Ishikawa (cell line): ENCODE measurements at regions not wholly inside any gene's neighbourhood (a gene's known extent, or its start where the extent isn't known, plus 50 kb on each side); places are given as distances from the start of the nearest gene placed in this dataset.

Experiments
- CREB1 ChIP-seq: IDR thresholded peaks from 2 replicates; pipeline ENCODE4 v1.6.1; 2012; ENCODE audit warnings: low read depth
- EP300 ChIP-seq: IDR thresholded peaks from 2 replicates; pipeline ENCODE4 v1.6.1; 2012; ENCODE audit warnings: borderline replicate concordance
- FOXM1 ChIP-seq: IDR thresholded peaks from 2 replicates; pipeline ENCODE4 v1.6.1; 2012; ENCODE audit warnings: low read depth, borderline replicate concordance

DNA sequence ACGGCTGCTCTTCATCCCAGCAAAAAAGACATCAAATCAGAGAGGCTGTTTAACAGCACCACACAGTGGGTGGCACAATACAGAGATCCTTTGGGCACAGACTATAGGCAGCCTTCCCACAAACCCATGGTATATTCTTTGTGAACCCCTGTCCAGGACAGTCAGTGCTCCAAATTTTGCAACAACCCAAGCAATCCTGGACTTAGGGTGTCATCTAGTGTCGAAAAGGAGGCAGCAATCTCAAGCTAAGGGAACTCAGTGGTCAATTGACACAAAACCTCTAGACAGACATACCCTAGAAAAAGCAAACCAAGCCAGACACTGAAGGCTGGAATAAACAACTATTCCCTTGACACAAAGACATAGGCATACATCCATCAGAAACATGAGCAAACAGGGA, 137.4 kb downstream of the BMP15 start:
- TF ChIP-seq CREB1 (no peak), EP300 (no peak), FOXM1 (no peak)
